ENCODE measurements at regions not wholly inside any gene's neighbourhood (a gene's known extent, or its start where the extent isn't known, plus 50 kb on each side); places are given as distances from the start of the nearest gene placed in this dataset.

DNA sequence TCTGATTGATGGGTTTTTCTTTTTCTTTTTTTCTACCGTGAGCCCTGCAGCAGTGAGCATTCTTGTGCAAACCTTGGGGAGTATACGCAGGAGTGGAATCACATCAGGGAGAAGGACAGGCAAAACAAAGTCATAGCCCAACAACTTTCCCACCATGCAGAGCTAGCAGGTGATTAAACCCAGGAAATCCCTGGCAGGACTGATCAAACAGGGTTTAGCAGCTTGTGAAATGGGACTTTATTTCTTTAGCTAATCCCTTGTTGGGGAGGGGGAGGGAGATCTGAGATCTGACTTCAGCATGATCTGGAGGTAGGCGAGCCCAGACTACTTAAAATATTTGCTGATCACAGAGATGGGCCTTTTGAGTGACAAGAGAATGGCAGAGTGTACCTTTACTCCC lies 162.0 kb upstream of the GLRA1 start:
- no peak overlapping the region for H3K4me3 ChIP-seq (ENCODE audit: control insufficient read depth, low read depth, low read length)
- TF ChIP-seq, protein P1, sequence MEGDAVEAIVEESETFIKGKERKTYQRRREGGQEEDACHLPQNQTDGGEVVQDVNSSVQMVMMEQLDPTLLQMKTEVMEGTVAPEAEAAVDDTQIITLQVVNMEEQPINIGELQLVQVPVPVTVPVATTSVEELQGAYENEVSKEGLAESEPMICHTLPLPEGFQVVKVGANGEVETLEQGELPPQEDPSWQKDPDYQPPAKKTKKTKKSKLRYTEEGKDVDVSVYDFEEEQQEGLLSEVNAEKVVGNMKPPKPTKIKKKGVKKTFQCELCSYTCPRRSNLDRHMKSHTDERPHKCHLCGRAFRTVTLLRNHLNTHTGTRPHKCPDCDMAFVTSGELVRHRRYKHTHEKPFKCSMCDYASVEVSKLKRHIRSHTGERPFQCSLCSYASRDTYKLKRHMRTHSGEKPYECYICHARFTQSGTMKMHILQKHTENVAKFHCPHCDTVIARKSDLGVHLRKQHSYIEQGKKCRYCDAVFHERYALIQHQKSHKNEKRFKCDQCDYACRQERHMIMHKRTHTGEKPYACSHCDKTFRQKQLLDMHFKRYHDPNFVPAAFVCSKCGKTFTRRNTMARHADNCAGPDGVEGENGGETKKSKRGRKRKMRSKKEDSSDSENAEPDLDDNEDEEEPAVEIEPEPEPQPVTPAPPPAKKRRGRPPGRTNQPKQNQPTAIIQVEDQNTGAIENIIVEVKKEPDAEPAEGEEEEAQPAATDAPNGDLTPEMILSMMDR (conservative IDR thresholded peaks at IDR 0.05; ENCODE audit: control insufficient read depth, insufficient read depth, low read depth, low read length): no peak
- DNase-seq (ENCODE audit: low read depth): no peak

DNA sequence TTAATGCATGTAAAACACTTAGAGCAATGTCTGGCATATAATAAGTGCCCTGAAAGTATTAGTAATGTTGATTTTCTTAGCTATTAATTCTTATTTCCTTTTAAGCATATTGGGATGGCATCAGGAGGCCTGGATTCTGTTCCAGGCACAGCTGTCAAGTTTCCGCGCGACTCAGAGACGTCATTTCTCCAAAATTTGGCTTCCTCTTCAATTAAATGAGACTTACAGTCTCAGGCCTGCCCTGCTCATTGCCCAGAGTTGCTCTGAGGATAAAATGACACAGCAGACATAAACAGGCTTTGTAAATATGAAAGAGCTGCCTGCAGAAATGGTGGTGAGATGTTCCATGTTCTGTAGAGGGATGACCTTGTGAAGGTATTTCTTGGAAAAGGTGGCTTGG lies 159.8 kb upstream of the GLRA1 start:
- TF ChIP-seq, protein P1 (conservative IDR thresholded peaks at IDR 0.05; ENCODE audit: control insufficient read depth, insufficient read depth, low read depth, low read length): no peak
- no peak for DNase-seq (ENCODE audit: low read depth)
- no peak overlapping the region for H3K4me3 ChIP-seq (ENCODE audit: control insufficient read depth, low read depth, low read length)

DNA sequence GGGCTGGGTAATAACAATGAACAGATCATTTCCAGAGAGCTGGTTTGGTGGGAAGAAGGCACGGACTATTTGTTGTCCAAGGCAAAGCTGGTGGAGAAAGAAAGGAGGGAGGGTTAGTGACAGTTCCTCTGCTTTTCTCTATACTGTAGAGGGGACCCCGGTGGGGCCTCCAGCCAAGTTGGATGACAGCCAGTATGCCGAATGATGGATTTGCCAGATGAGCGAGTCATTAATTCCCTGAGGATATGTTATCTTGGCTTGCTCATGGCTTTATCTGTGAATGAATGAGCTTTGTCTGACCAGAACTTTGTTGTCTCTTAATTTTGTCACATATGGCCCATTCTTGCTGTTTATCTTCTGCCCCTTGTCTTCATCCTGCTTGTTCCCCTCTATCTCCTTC lies 158.6 kb upstream of the GLRA1 start:
- H3K4me3 ChIP-seq (ENCODE audit: control insufficient read depth, low read depth, low read length): no peak overlapping the region
- DNase-seq (ENCODE audit: low read depth): no peak
- TF ChIP-seq, protein P1 (conservative IDR thresholded peaks at IDR 0.05; ENCODE audit: control insufficient read depth, insufficient read depth, low read depth, low read length): no peak

DNA sequence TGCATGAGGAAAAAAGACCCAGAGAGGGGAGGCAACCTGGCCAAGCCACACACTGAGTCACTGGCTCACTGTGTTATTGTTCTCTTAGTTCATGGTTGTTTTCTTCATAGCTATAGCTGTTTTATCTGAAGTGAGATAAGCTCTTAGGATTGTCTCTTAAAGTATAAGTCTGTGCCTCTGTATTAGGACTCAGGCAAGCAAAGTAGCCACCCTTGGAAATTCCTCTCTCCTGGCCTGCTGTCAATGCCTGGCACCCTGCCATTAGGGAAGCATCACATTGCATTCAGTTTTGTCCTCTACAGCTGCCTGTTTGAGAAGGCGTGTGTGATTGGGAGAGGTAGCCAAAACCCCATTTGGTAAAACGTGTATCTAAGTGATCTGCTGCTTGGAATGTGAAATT lies 147.4 kb upstream of the GLRA1 start:
- no peak overlapping the region for H3K4me3 ChIP-seq (ENCODE audit: control insufficient read depth, low read depth, low read length)
- DNase-seq (ENCODE audit: low read depth): no peak
- TF ChIP-seq, protein P1 (conservative IDR thresholded peaks at IDR 0.05; ENCODE audit: control insufficient read depth, insufficient read depth, low read depth, low read length): no peak

DNA sequence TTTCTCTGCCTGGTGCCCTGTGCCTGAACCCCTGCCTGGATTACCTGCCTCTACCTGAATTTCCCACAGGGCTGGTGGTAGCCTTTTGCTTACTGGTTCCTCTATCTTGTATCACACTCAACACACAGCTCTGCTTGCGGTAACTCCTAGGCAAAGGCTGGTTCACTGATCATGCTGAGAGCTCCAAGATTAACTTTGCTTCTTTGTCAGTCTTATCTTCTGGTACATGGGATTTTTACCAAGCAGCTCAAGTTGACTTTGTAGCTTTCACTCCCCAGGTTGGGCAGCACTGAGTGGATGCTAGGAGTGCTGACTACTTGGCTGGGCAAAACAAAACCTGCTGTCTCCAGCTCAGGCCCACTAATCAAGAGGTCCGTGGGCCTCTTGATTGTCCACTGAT lies 145.9 kb upstream of the GLRA1 start:
- H3K4me3 ChIP-seq (ENCODE audit: control insufficient read depth, low read depth, low read length): no peak overlapping the region
- TF ChIP-seq, protein P1 (conservative IDR thresholded peaks at IDR 0.05; ENCODE audit: control insufficient read depth, insufficient read depth, low read depth, low read length): no peak
- DNase-seq (ENCODE audit: low read depth): no peak

DNA sequence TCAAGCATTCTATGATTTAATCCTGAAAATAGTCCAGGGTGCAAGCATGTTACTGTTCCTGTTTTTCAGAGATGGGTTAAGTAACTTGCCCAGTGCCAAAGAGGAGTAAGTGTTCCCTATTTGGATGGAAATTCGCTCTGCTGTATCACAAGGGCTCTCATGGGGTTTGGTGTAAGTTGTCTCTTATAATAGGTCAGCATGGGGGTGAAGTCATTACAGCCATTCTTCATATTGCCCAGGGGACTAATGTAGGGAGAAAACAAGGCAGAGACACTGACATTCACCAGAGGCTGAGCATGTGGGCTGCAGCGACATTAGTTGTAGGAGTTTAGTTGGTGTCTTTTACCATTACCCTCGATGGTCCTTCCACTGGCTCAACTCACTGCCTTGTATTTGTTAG lies 142.1 kb upstream of the GLRA1 start:
- TF ChIP-seq, protein P1 (conservative IDR thresholded peaks at IDR 0.05; ENCODE audit: control insufficient read depth, insufficient read depth, low read depth, low read length): no peak
- no peak for DNase-seq (ENCODE audit: low read depth)
- no peak overlapping the region for H3K4me3 ChIP-seq (ENCODE audit: control insufficient read depth, low read depth, low read length)

DNA sequence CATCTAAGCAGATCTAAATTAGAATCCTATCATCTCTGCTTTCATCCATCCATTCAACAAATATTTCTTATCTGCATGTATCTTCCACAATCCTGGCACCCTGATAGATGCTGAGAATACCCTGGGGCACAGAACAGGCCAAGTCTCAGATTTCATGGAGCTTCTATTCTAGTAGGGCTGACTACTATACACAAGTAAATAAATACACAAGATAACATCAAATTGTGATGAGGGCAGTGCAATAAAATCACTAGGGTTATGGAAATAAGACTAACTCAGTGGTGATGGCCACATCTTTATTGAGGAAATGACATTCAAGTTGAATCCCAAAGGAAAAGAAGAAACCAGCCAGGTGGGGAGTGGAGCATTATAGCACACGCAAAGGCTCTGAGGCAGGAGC lies 138.4 kb upstream of the GLRA1 start:
- H3K4me3 ChIP-seq (ENCODE audit: control insufficient read depth, low read depth, low read length): no peak overlapping the region
- no peak for DNase-seq (ENCODE audit: low read depth)
- TF ChIP-seq, protein P1 (conservative IDR thresholded peaks at IDR 0.05; ENCODE audit: control insufficient read depth, insufficient read depth, low read depth, low read length): no peak

All from fibroblast of mammary gland (primary cell).